K562 (cell line): ENCODE measurements at regions not wholly inside any gene's neighbourhood (a gene's known extent, or its start where the extent isn't known, plus 50 kb on each side); places are given as distances from the start of the nearest gene placed in this dataset.

Experiments
- TEAD4 ChIP-seq, 2 experiments: sonication (generic) in 1 of 2; formaldehyde crosslinking in 1 of 2; IDR thresholded peaks; 2 replicates each; pipeline versions ENCODE4 v1.6.1 to v1.8.0; 2012 to 2022; ENCODE audit warnings: borderline replicate concordance in 1 of 2, inconsistent platforms in 1 of 2, low read length in 1 of 2, mild to moderate bottlenecking in 1 of 2, missing genetic modification reagents in 1 of 2
- ZNF274 ChIP-seq: IDR thresholded peaks from 2 replicates; pipeline ENCODE4 v1.6.1; 2011; ENCODE audit warnings: low read depth, mild to moderate bottlenecking, low read length, moderate library complexity, borderline replicate concordance
- TF ChIP-seq, protein P1 (sequence below), 3 experiments: IDR thresholded peaks in 2 of 3; conservative IDR thresholded peaks in 1 of 3; 2 replicates each; pipeline ENCODE4 v1.5.1; 2011 to 2012; ENCODE audit warnings: low read length in 3 of 3, mild to moderate bottlenecking in 3 of 3, control low read depth in 2 of 3, improper control_type of control experiment in 1 of 3, inconsistent platforms in 1 of 3, low read depth in 1 of 3, mixed read lengths in 1 of 3, moderate library complexity in 1 of 3; ENCODE audit not compliant: insufficient read depth in 2 of 3
- TF ChIP-seq, protein P2 (sequence below): sonication (generic); formaldehyde crosslinking; IDR thresholded peaks from 2 replicates; pipeline ENCODE4 v1.4.0; 2020; ENCODE audit warnings: mild to moderate bottlenecking, missing genetic modification reagents
- TF ChIP-seq, protein P3 (sequence below), 2 experiments: fragments of 450-650 bp; formaldehyde crosslinking in 1 of 2; IDR thresholded peaks; 2 replicates each; pipeline versions ENCODE4 v1.4.0 to v1.6.1; 2014 to 2020; ENCODE audit warnings: mild to moderate bottlenecking in 2 of 2, borderline replicate concordance in 1 of 2, low read depth in 1 of 2

DNA sequence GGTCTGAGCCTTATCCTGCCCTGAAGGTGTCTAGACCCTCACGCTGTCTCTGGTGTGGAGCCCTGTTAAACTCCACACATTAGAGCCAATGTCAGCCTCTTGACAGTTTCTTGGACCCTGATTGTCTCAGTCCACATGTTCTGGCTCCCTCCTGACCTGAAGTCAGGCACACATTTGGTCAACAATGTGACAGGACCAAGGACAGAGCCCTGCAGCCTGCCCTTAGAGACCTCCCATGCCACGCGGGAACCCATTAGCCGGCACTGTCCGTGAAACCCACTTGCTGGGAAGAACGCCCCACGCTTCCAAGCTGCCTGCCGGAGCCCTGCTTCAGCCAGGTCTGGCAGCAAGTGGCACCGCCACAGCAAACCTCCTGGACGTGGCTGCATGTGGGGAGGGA, 162.7 kb upstream of the LINGO1 start:
- TF ChIP-seq, protein P1, sequence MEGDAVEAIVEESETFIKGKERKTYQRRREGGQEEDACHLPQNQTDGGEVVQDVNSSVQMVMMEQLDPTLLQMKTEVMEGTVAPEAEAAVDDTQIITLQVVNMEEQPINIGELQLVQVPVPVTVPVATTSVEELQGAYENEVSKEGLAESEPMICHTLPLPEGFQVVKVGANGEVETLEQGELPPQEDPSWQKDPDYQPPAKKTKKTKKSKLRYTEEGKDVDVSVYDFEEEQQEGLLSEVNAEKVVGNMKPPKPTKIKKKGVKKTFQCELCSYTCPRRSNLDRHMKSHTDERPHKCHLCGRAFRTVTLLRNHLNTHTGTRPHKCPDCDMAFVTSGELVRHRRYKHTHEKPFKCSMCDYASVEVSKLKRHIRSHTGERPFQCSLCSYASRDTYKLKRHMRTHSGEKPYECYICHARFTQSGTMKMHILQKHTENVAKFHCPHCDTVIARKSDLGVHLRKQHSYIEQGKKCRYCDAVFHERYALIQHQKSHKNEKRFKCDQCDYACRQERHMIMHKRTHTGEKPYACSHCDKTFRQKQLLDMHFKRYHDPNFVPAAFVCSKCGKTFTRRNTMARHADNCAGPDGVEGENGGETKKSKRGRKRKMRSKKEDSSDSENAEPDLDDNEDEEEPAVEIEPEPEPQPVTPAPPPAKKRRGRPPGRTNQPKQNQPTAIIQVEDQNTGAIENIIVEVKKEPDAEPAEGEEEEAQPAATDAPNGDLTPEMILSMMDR (IDR thresholded peaks at IDR 0.05 in 2 of 3, conservative IDR thresholded peaks at IDR 0.05 in 1 of 3; ENCODE audit: insufficient read depth in 2 of 3, low read depth in 1 of 3, low read length in 3 of 3), result no peak
- TF ChIP-seq, protein P2, sequence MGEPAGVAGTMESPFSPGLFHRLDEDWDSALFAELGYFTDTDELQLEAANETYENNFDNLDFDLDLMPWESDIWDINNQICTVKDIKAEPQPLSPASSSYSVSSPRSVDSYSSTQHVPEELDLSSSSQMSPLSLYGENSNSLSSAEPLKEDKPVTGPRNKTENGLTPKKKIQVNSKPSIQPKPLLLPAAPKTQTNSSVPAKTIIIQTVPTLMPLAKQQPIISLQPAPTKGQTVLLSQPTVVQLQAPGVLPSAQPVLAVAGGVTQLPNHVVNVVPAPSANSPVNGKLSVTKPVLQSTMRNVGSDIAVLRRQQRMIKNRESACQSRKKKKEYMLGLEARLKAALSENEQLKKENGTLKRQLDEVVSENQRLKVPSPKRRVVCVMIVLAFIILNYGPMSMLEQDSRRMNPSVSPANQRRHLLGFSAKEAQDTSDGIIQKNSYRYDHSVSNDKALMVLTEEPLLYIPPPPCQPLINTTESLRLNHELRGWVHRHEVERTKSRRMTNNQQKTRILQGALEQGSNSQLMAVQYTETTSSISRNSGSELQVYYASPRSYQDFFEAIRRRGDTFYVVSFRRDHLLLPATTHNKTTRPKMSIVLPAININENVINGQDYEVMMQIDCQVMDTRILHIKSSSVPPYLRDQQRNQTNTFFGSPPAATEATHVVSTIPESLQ, result no peak
- TF ChIP-seq, protein P3, sequence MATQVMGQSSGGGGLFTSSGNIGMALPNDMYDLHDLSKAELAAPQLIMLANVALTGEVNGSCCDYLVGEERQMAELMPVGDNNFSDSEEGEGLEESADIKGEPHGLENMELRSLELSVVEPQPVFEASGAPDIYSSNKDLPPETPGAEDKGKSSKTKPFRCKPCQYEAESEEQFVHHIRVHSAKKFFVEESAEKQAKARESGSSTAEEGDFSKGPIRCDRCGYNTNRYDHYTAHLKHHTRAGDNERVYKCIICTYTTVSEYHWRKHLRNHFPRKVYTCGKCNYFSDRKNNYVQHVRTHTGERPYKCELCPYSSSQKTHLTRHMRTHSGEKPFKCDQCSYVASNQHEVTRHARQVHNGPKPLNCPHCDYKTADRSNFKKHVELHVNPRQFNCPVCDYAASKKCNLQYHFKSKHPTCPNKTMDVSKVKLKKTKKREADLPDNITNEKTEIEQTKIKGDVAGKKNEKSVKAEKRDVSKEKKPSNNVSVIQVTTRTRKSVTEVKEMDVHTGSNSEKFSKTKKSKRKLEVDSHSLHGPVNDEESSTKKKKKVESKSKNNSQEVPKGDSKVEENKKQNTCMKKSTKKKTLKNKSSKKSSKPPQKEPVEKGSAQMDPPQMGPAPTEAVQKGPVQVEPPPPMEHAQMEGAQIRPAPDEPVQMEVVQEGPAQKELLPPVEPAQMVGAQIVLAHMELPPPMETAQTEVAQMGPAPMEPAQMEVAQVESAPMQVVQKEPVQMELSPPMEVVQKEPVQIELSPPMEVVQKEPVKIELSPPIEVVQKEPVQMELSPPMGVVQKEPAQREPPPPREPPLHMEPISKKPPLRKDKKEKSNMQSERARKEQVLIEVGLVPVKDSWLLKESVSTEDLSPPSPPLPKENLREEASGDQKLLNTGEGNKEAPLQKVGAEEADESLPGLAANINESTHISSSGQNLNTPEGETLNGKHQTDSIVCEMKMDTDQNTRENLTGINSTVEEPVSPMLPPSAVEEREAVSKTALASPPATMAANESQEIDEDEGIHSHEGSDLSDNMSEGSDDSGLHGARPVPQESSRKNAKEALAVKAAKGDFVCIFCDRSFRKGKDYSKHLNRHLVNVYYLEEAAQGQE (IDR thresholded peaks at IDR 0.05; ENCODE audit: borderline replicate concordance), result peak; percentile 87
- TF ChIP-seq, protein P3 (CRISPR knock-in tag; IDR thresholded peaks at IDR 0.05; ENCODE audit: low read depth), result no peak
- no peak for TF ChIP-seq TEAD4 (IDR thresholded peaks at IDR 0.05; ENCODE audit: low read length)
- TF ChIP-seq TEAD4 (CRISPR knock-in tag; IDR thresholded peaks at IDR 0.05; ENCODE audit: borderline replicate concordance), result no peak
- no peak for TF ChIP-seq ZNF274
